Fibroblast of pulmonary artery (primary cell): ENCODE measurements at regions not wholly inside any gene's neighbourhood (a gene's known extent, or its start where the extent isn't known, plus 50 kb on each side); places are given as distances from the start of the nearest gene placed in this dataset.

Experiments used
- DNase-seq: peaks from one replicate; pipeline ENCODE4 v3.0.0-alpha.2; 2010; ENCODE audit warnings: low read depth
- H3K4me3 ChIP-seq: replicated peaks from 2 replicates; pipeline ENCODE4 v1.5.1; 2011; ENCODE audit warnings: low read depth, mild to moderate bottlenecking, control low read depth, low read length, moderate library complexity
- TF ChIP-seq, protein P1 (sequence below): IDR thresholded peaks from 2 replicates; pipeline ENCODE4 v1.5.1; 2011; ENCODE audit warnings: mild to moderate bottlenecking, control low read depth, low read length, inconsistent platforms; ENCODE audit errors: missing control alignments

DNA sequence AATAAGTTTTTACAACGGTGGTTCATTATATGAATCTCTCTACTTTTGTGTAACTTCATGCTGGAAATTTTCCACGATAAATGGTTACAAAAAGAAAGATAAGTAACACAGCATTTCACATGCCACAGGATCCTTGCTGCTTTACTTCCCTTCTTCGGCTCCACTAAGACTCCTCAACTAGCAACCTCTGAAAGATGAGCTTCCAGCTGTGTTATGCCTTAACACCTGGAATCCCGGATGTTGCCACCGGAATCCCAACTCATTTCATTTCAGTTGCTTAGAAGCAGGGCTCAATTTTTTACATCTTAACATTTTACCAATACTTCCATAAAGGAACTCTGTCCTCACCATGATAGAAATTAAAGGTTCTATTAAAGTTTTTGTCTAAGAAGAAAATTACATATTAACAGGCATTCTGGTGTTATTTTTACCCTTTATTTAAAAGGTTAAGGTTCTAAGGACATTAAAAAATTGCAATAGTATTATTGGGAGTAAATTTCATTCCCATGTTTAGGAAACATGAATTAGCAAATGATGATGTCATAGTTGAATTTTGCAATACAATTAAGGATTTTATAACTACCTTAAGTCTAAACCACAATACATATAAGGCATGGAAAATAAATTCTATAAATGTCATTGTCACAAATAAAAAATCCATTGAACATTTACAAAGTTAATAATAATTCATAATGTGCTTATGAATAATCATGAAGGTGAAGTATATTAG, 57.1 kb upstream of the IL6 start:
- DNase-seq: no peak
- TF ChIP-seq, protein P1, sequence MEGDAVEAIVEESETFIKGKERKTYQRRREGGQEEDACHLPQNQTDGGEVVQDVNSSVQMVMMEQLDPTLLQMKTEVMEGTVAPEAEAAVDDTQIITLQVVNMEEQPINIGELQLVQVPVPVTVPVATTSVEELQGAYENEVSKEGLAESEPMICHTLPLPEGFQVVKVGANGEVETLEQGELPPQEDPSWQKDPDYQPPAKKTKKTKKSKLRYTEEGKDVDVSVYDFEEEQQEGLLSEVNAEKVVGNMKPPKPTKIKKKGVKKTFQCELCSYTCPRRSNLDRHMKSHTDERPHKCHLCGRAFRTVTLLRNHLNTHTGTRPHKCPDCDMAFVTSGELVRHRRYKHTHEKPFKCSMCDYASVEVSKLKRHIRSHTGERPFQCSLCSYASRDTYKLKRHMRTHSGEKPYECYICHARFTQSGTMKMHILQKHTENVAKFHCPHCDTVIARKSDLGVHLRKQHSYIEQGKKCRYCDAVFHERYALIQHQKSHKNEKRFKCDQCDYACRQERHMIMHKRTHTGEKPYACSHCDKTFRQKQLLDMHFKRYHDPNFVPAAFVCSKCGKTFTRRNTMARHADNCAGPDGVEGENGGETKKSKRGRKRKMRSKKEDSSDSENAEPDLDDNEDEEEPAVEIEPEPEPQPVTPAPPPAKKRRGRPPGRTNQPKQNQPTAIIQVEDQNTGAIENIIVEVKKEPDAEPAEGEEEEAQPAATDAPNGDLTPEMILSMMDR: no peak
- no peak overlapping the region for H3K4me3 ChIP-seq

DNA sequence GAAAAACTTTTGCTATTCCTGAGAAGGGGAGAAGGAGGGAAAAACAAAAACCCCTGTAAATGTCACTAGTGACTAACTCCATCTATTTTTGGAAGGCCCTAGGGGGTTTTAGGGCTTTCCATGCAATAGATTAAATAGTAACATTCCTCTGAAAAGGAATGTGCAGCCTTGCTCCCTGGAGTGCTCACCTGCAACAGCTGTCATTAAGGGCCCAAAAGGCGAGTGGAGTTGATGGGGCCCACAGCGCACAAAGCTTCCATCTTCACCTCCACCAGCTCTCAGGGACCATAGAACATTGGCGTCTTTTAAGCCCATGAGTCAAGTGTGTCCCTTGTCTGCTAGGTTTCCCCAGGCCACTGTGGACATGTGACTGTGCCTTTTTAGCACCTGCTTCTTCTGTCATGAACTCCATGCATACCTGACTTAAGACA, 58.0 kb upstream of the IL6 start:
- H3K4me3 ChIP-seq: no peak overlapping the region
- TF ChIP-seq, protein P1: no peak
- DNase-seq: no peak

DNA sequence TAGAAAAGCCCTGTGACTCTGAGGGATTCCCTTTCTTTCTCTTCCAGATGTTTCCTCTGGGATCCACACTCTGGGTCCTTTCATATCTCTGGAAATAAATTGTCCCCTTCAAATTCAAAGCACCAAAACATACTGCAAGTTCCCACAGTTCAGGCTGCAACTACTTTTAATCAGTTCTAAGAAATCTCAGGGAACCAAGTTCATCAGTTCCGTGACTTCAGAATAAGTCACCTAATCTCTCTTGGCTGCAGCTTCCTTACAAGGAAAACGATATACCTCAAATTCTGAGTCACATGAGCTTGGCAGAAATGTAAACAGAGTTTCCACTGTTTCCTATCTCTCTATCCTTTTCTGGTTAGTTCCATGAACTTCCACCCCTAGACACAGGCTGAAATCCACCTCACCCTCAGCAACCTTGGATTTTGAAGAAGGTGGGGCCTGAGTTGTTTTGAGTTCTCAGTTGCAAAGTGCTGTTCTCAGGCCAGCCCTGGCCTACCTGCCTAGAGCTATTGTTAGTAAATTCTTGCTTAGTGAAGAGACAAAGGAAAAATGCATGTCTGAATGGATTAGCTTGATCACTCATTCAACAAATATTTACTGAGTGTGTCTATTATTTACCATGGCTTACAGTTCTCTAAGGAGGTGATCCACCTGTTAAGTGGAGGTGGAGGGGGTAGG, 59.3 kb upstream of the IL6 start:
- TF ChIP-seq, protein P1: no peak
- peak; percentile 57 for DNase-seq
- H3K4me3 ChIP-seq: no peak overlapping the region

DNA sequence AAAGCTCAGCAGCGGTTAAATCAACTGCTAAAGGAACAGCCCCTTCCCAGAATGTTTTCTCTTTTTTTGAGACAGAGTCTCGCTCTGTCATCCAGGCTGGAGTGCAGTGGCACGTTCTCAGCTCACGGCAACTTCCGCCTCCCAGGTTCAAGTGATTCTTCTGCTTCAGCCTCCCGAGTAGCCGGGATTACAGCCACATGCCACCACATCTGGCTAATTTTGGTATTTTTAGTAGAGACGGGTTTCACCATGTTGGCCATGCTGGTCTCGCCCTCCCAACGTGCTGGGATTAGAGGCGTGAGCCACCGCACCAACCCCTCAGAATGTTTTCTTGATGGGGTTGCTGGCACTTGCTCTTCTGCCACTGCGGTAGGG, 59.8 kb upstream of the IL6 start:
- DNase-seq: no peak
- TF ChIP-seq, protein P1: no peak
- no peak overlapping the region for H3K4me3 ChIP-seq

DNA sequence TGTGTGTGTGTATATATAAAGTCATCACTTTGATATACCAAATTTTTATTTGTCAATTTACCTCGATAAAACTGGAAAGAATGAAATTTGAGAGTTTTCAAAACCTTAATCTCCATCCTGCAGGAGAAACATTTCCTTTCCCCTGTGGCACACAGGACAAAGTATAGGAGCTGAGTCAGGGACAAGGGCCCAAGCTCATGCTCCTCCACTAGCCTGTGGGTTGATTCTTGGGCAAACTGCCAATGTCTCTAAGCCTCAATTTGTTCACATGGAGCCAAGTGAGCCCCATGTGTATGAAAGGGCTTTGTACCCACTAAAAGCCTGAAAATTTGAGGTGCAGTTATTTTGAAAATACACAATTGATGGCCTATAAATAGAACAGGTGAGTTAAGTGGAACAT, 60.3 kb upstream of the IL6 start:
- H3K4me3 ChIP-seq: no peak overlapping the region
- TF ChIP-seq, protein P1: no peak
- DNase-seq: peak; percentile 54

DNA sequence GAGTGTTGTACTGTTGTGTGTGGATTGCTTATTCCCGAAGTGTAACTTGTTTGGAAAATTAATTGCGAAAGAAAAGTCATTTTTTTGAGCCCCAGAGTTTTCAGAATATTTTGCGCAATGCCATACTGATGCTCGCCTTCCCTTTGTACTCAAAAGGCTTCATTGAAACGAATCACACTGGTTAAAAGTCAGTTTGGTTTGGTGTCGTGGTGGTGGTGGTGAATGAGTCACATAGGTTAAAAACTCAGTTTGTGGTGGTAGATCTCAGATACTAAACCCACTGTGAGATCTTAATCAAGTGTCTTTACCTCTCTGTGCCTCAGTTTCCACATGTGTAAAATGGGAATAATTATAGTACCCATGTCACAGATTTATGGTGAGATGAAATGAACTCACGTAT, 61.1 kb upstream of the IL6 start:
- TF ChIP-seq, protein P1: no peak
- DNase-seq: no peak
- H3K4me3 ChIP-seq: no peak overlapping the region
